Astrocyte of the cerebellum (primary cell): ENCODE measurements at regions not wholly inside any gene's neighbourhood (a gene's known extent, or its start where the extent isn't known, plus 50 kb on each side); places are given as distances from the start of the nearest gene placed in this dataset.
A peak's percentile ranks its signal among the peaks of the same experiment; 100 is the strongest.

Experiments
- DNase-seq: peaks from one replicate; pipeline ENCODE4 v3.0.0-alpha.2; 2011; ENCODE audit warnings: low read depth
- H3K4me3 ChIP-seq: 2 replicates; pipeline ENCODE4 v1.5.1; 2011; ENCODE audit warnings: mild to moderate bottlenecking, low read depth, low read length, moderate library complexity
- CTCF ChIP-seq: IDR thresholded peaks from 2 replicates; pipeline ENCODE4 v1.5.1; 2012; ENCODE audit warnings: low read length, low read depth, moderate library complexity, mild to moderate bottlenecking; ENCODE audit errors: missing control alignments
- in situ Hi-C: cut with HindIII; loops from 2 replicates; pipeline ENCODE4 v1.10.0; 2017; ENCODE audit warnings: low sequenced_read_pairs

- no peak overlapping the region for H3K4me3 ChIP-seq
- in situ Hi-C loops = no loop called here
- TF ChIP-seq CTCF = no peak
- DNase-seq = peak; percentile 36
Observed at GRCh38 chr13:103815619-103816018, 749.4 kb upstream of the SLC10A2 start.

GRCh38 chr13:103812971-103813370 lies 746.8 kb upstream of the SLC10A2 start:
- DNase-seq = peak; percentile 18
- in situ Hi-C loops = no loop called here

GRCh38 chr13:103812558-103812957 lies 746.3 kb upstream of the SLC10A2 start:
- no peak for TF ChIP-seq CTCF
- no peak for DNase-seq
- in situ Hi-C loops = no loop called here
- H3K4me3 ChIP-seq = no peak overlapping the region

More at GRCh38 chr13:103812971-103813370, 746.8 kb upstream of the SLC10A2 start:
- no peak for TF ChIP-seq CTCF
- H3K4me3 ChIP-seq = no peak overlapping the region

GRCh38 chr13:103810026-103810425 lies 743.8 kb upstream of the SLC10A2 start:
- in situ Hi-C loops = no loop called here
- no peak overlapping the region for H3K4me3 ChIP-seq
- peak; percentile 6 for DNase-seq
- TF ChIP-seq CTCF = no peak

GRCh38 chr13:103805771-103806170 lies 739.6 kb upstream of the SLC10A2 start:
- TF ChIP-seq CTCF = no peak
- no peak overlapping the region for H3K4me3 ChIP-seq
- in situ Hi-C loops = no loop called here
- DNase-seq = no peak

GRCh38 chr13:103803349-103803748 lies 737.1 kb upstream of the SLC10A2 start:
- TF ChIP-seq CTCF = no peak
- no peak overlapping the region for H3K4me3 ChIP-seq
- DNase-seq = no peak
- in situ Hi-C loops = no loop called here

- DNase-seq = no peak
- H3K4me3 ChIP-seq = no peak overlapping the region
- in situ Hi-C loops = no loop called here
- no peak for TF ChIP-seq CTCF
Observed at GRCh38 chr13:103799028-103799427, 732.8 kb upstream of the SLC10A2 start.
